ENCODE measurements at regions not wholly inside any gene's neighbourhood (a gene's known extent, or its start where the extent isn't known, plus 50 kb on each side); places are given as distances from the start of the nearest gene placed in this dataset.

- DNase-seq (ENCODE audit: low read depth): no peak
- no peak overlapping the region for H3K4me3 ChIP-seq (ENCODE audit: low read depth, low read length)
- TF ChIP-seq, protein P1, sequence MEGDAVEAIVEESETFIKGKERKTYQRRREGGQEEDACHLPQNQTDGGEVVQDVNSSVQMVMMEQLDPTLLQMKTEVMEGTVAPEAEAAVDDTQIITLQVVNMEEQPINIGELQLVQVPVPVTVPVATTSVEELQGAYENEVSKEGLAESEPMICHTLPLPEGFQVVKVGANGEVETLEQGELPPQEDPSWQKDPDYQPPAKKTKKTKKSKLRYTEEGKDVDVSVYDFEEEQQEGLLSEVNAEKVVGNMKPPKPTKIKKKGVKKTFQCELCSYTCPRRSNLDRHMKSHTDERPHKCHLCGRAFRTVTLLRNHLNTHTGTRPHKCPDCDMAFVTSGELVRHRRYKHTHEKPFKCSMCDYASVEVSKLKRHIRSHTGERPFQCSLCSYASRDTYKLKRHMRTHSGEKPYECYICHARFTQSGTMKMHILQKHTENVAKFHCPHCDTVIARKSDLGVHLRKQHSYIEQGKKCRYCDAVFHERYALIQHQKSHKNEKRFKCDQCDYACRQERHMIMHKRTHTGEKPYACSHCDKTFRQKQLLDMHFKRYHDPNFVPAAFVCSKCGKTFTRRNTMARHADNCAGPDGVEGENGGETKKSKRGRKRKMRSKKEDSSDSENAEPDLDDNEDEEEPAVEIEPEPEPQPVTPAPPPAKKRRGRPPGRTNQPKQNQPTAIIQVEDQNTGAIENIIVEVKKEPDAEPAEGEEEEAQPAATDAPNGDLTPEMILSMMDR (conservative IDR thresholded peaks at IDR 0.05; ENCODE audit: low read depth, low read length): no peak
These were observed 400.3 kb downstream of the BRD1 start for GRCh38 chr22:49427341-49427740.

GRCh38 chr22:49426618-49427266 lies 400.9 kb downstream of the BRD1 start:
- no peak for DNase-seq (ENCODE audit: low read depth)
- TF ChIP-seq, protein P1 (conservative IDR thresholded peaks at IDR 0.05; ENCODE audit: low read depth, low read length): no peak
- H3K4me3 ChIP-seq (ENCODE audit: low read depth, low read length): no peak overlapping the region

GRCh38 chr22:49426098-49426497 lies 401.6 kb downstream of the BRD1 start:
- no peak overlapping the region for H3K4me3 ChIP-seq (ENCODE audit: low read depth, low read length)
- no peak for DNase-seq (ENCODE audit: low read depth)
- TF ChIP-seq, protein P1 (conservative IDR thresholded peaks at IDR 0.05; ENCODE audit: low read depth, low read length): no peak

- no peak for DNase-seq (ENCODE audit: low read depth)
- TF ChIP-seq, protein P1 (conservative IDR thresholded peaks at IDR 0.05; ENCODE audit: low read depth, low read length): no peak
- H3K4me3 ChIP-seq (ENCODE audit: low read depth, low read length): no peak overlapping the region
These were observed 402.3 kb downstream of the BRD1 start for GRCh38 chr22:49425356-49425755.

DNA sequence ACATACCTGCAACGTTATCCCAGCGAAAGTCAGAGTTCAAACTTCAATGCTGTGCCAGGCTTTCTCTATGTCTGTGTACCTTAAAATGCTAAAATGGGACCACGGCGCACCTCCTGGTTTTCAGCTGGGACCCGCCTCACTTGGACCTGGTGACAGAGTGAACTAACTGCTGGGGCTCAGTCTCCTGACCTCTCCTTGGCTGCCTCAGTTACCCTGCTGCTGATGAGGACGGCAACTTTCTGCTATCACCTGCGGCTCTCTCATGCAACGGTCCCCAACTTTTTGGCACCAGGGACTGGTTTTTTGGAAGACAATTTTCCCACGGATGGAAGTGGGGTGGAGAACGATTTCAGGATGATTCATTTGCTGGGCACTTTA lies 402.8 kb downstream of the BRD1 start:
- TF ChIP-seq, protein P1 (conservative IDR thresholded peaks at IDR 0.05; ENCODE audit: low read depth, low read length): no peak
- no peak overlapping the region for H3K4me3 ChIP-seq (ENCODE audit: low read depth, low read length)
- no peak for DNase-seq (ENCODE audit: low read depth)

DNA sequence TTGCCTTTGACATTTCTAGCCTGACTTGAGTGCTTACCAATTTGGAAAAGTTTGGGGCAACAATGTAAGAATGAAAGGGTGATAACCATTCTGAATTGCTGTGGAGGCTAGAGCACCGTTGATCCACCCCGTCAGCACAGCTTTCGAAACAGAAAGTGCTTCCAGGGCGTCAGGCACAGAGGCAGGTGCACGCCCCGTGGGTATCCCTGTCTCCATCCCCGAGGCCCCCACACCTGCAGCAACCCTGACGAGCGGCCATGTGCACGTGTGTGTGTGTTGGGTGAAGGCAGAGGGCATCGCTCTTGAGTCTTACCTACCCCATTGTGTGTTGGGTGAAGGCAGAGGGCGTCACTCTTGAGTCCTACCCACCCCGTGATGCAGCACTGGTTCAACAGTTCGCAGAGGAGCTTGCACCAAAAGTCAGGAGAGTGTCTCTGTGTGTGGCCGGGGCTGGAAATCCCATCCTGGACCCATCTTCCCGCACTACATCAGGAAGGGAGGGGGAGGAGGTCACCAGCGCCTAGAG lies 404.5 kb downstream of the BRD1 start:
- DNase-seq (ENCODE audit: low read depth): no peak
- no peak overlapping the region for H3K4me3 ChIP-seq (ENCODE audit: low read depth, low read length)
- TF ChIP-seq, protein P1 (conservative IDR thresholded peaks at IDR 0.05; ENCODE audit: low read depth, low read length): no peak

GRCh38 chr22:49422701-49423100 lies 405.0 kb downstream of the BRD1 start:
- DNase-seq (ENCODE audit: low read depth): no peak
- TF ChIP-seq, protein P1 (conservative IDR thresholded peaks at IDR 0.05; ENCODE audit: low read depth, low read length): no peak
- H3K4me3 ChIP-seq (ENCODE audit: low read depth, low read length): no peak overlapping the region
